HUES6 (cell line): ENCODE measurements at regions not wholly inside any gene's neighbourhood (a gene's known extent, or its start where the extent isn't known, plus 50 kb on each side); places are given as distances from the start of the nearest gene placed in this dataset.

Experiments
- H3K27ac ChIP-seq: 2 replicates; pipeline ENCODE4 v1.7.0; 2013; ENCODE audit warnings: low read depth, mild to moderate bottlenecking, low read length, inconsistent platforms
- H3K27me3 ChIP-seq: 2 replicates; pipeline ENCODE4 v1.6.1; 2013; ENCODE audit warnings: low read length; ENCODE audit not compliant: control insufficient read depth, insufficient read depth
- H3K36me3 ChIP-seq: 2 replicates; pipeline ENCODE4 v1.6.1; 2013; ENCODE audit warnings: low read length; ENCODE audit not compliant: control insufficient read depth, insufficient read depth
- H3K4me1 ChIP-seq: 2 replicates; pipeline ENCODE4 v1.6.1; 2013; ENCODE audit warnings: low read length; ENCODE audit not compliant: control insufficient read depth, insufficient read depth
- H3K4me3 ChIP-seq: 2 replicates; pipeline ENCODE4 v1.5.1; 2013; ENCODE audit warnings: low read depth, low read length
- H3K9ac ChIP-seq: one replicate; pipeline ENCODE4 v1.6.1; 2013; ENCODE audit warnings: mild to moderate bottlenecking, low read length
- H3K9me3 ChIP-seq: 2 replicates; pipeline ENCODE4 v1.6.1; 2013; ENCODE audit warnings: low read depth, low read length; ENCODE audit not compliant: control insufficient read depth, insufficient read depth

DNA sequence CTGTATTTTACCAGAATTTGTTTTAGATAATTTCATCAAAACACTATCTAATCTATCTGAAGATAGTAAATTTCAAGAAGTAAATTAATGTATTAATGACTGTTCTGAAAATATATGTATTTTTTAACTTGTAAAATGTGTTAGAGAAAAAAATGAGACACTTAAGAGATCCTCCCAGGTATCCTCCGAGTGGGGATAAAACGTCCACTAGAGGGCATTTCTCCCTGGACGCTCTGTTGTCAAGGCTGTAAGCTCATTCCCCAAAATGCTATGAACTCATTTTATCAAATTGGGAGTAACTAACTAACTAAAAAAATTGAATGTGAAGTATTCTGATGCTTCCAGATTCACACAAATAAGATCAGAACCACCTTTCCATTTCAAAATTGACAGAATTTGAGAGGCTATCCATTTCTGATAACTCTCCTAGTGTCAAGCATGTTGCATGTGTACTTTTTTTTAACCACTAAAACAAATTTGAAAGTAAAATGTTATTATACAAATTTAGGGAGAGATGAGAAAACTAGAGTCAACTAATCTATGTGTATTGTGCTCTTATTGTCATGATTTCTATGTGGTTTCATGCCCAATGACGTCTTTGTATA is 337.3 kb upstream of the HS3ST1 start:
- Histone ChIP-seq H3K36me3 (no peaks in the 10 kb centered on the region), H3K27ac (no peak overlapping the region), H3K9ac (no peak overlapping the region), H3K4me1 (no peaks in the 10 kb centered on the region), H3K4me3 (no peak overlapping the region), H3K27me3 (no peaks in the 10 kb centered on the region), H3K9me3 (no peaks in the 10 kb centered on the region)

DNA sequence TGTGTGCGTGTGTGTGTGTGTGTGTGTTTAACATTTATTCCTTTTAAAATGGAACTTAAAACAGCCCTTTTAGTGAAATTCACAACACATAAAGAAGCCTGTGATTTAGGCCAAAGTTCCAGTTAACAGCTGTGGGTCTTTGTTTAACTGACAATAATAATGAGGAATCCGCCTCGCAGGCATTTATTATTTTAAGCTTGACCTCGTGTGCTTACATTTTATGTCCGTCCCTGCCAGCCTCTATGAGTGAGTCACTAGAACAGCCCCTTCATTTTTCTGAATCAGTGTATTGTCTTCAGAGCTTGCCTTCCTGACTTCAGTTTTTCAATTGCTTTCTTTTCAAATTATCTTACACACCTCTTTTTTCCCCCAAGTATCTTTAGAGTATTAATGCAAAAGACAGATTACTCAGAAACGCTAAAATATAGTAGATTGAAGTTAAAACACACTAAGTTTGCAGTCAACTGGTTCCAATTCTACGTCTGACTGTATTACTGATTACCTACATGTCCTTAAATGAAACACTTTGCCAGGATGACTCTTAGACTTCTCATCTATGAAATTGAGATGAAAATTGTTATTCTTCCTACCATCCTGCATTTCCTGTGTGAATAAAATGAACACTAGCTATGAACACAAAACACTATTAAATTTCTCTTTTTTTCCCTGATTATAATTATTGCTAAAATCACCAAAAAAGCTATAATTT is 319.6 kb upstream of the HS3ST1 start:
- no peak overlapping the region for H3K9ac ChIP-seq
- H3K27me3 ChIP-seq: no peaks in the 10 kb centered on the region
- no peak overlapping the region for H3K4me3 ChIP-seq
- H3K9me3 ChIP-seq: peaks cover 4% of the 10 kb centered on the region; the same call in 1 of the 2 replicates
- no peaks in the 10 kb centered on the region for H3K4me1 ChIP-seq
- H3K27ac ChIP-seq: no peak overlapping the region
- no peaks in the 10 kb centered on the region for H3K36me3 ChIP-seq

DNA sequence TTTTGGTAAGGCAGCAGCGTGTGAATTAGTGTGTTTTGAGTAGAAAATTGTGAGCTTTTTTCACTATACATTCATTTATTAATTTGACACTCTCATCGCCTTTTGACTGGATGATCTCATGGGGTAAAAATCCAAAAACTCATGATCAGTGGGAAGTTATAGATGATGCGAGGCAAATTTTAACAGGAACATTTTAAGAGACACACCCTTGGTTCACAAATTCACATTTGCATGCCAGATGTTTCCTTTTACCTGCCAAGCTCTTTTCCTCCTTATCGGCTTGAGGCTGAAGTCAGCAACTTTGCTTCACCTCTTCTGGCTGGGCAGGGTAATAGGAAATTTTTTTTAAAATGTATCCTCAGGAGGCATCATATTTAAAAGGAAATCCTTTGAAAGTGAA is 318.0 kb upstream of the HS3ST1 start:
- Histone ChIP-seq H3K9ac (no peak overlapping the region), H3K36me3 (no peaks in the 10 kb centered on the region), H3K4me1 (no peaks in the 10 kb centered on the region), H3K4me3 (no peak overlapping the region), H3K27ac (no peak overlapping the region), H3K9me3 (no peaks in the 10 kb centered on the region), H3K27me3 (no peaks in the 10 kb centered on the region)

DNA sequence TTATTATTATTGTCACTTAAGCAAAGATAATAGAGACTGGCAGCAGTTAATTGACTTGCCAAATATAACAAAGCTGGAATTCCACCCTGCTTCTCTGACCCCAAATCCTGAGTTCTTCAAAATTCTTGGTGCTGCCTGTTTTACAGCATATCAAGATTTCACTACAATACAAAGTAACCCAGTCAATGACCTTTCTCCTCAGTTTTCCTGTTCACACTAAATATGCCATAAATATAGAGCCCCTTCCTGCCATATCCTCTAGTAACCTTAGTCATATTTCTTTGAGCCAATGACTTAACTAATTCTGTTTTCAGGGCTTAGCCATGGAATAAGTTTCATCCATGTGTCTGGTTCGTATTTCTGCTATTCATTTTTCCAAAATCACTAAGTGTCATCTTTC is 315.3 kb upstream of the HS3ST1 start:
- Histone ChIP-seq H3K4me1 (no peaks in the 10 kb centered on the region), H3K9me3 (no peaks in the 10 kb centered on the region), H3K27ac (no peak overlapping the region), H3K4me3 (no peak overlapping the region), H3K27me3 (no peaks in the 10 kb centered on the region), H3K36me3 (no peaks in the 10 kb centered on the region), H3K9ac (no peak overlapping the region)

DNA sequence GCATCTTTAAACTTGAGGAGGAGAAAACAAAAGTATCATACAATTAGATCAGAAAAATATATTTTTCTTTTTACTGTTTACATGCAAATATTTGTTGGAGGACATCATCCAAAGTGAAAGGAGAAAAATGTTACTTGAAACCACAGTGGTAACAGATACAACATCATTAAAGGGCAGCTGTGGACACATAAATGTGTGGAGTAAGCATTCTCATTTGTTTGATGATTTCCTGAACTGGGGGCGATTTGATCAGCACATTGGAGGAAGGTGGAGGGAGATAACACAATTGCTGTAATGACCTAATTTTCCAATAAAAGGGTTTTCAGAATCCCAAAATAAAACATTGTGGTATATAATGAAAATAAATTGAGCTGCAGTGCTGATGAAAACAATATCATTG is 314.5 kb upstream of the HS3ST1 start:
- Histone ChIP-seq H3K9ac (no peak overlapping the region), H3K27me3 (no peaks in the 10 kb centered on the region), H3K27ac (no peak overlapping the region), H3K4me3 (no peak overlapping the region), H3K9me3 (peaks cover 4% of the 10 kb centered on the region), H3K4me1 (no peaks in the 10 kb centered on the region), H3K36me3 (no peaks in the 10 kb centered on the region)

DNA sequence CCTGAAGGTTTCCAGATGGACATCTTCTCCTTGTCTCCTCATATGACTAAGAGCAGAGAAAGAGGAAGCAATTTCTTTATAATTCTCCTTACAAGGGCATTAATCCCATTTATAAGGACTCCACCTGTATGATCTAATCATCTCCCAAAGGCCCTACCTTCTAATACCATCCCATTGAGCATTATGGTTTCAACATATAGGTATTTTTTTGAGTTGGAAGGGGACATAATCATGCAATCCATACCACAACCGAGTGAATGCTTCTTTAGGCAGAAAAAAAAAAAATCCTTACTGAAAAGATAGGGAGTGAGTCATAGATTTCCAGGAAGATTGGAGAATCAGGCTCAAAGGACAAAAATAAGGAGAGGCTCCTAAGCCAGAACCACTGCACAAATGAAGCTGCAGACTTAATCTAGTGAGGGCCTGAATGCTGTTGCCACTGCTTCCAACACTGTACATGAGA is 312.5 kb upstream of the HS3ST1 start:
- peaks cover 6% of the 10 kb centered on the region for H3K9me3 ChIP-seq
- no peak overlapping the region for H3K27ac ChIP-seq
- H3K27me3 ChIP-seq: no peaks in the 10 kb centered on the region
- H3K4me1 ChIP-seq: no peaks in the 10 kb centered on the region
- H3K9ac ChIP-seq: no peak overlapping the region
- no peaks in the 10 kb centered on the region for H3K36me3 ChIP-seq
- no peak overlapping the region for H3K4me3 ChIP-seq

DNA sequence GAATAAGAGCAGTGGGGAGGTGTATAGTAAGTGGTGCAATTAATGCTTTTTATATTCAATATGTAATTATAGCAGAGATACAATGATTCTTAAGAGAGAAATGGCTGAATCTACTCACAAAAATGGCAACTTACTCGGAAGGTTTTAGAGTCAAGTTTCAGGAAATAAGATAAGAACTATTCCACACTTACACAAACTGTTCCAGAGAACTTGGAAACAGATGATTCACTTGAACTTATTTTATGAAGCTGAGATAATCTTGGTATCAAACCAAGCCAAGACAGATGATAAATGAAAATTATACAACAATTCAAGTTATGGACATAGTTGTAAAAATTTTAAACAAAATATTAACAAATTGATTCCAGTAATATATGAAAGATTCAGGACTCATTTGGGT is 311.3 kb upstream of the HS3ST1 start:
- Histone ChIP-seq H3K9me3 (peaks cover 6% of the 10 kb centered on the region), H3K4me1 (no peaks in the 10 kb centered on the region)

DNA sequence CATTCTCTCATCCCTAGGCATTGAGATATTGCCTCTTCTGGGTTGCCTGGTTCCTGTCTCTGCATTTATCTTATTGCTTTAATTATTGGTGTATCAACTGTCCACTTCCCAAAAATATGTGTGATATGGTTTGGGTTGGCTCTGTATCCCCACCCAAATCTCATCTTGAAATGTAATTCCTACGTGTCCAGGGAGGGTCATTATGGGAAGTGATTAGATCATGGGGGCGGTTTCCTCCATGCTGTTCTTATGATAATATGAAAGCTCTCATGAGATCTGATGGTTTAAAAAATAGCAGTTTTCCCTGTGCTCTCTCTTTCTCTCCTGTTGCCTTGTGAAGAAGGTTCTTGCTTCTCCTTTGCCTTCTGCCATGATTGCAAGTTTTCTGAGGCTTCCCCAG is 308.3 kb upstream of the HS3ST1 start:
- H3K27me3 ChIP-seq: no peaks in the 10 kb centered on the region
- H3K4me3 ChIP-seq: no peak overlapping the region
- no peak overlapping the region for H3K27ac ChIP-seq
- no peak overlapping the region for H3K9ac ChIP-seq
- H3K36me3 ChIP-seq: no peaks in the 10 kb centered on the region
- H3K4me1 ChIP-seq: no peaks in the 10 kb centered on the region
- peaks cover 6% of the 10 kb centered on the region for H3K9me3 ChIP-seq

More for the DNA sequence above, 311.3 kb upstream of the HS3ST1 start:
- Histone ChIP-seq H3K9ac (no peak overlapping the region), H3K27ac (no peak overlapping the region), H3K4me3 (no peak overlapping the region), H3K36me3 (no peaks in the 10 kb centered on the region), H3K27me3 (no peaks in the 10 kb centered on the region)

DNA sequence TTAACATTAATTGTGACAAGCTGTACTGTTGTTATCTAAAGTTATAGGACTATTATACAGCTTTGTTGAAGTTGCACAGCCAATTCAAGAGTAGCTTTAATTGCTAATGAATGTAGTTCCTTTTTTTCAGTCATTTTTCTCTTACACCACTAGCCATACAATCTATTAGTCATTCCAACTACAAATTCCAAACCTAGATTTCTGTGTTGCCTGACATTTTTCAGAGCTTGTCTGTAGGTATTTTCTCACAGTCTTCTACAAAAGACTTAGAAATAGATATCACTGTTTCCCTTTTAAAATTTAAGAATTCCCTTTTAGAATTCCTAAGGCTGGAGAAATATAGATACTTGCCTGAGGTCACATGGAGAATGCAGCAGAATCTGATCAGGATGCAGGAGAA is 307.0 kb upstream of the HS3ST1 start:
- no peaks in the 10 kb centered on the region for H3K36me3 ChIP-seq

DNA sequence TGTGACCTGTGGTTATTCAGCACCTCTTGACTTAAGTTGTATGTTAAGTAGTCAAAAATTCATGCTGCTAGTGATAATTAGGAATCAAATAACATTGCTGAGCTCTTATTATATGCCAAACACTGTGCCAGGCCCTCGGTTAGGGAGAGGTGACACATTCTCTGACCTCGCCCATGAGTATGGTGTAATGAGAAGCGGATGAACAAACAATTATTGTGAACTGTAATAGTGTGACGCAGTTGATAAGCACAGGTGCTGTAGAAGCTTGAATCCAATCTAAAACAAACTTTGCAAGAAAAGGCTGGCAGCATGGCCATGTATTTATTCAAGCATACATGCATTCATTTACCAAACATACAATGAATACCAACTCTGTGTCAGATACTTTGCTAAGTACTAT is 303.5 kb upstream of the HS3ST1 start:
- H3K9me3 ChIP-seq: 0 out of 2 replicates have a peak, but pooled peaks cover 2% of the 10 kb centered on the region
- no peaks in the 10 kb centered on the region for H3K27me3 ChIP-seq
- H3K9ac ChIP-seq: no peak overlapping the region
- no peaks in the 10 kb centered on the region for H3K4me1 ChIP-seq
- H3K4me3 ChIP-seq: no peak overlapping the region
- no peak overlapping the region for H3K27ac ChIP-seq
- H3K36me3 ChIP-seq: no peaks in the 10 kb centered on the region

More for the DNA sequence above, 307.0 kb upstream of the HS3ST1 start:
- H3K27me3 ChIP-seq: no peaks in the 10 kb centered on the region
- H3K27ac ChIP-seq: no peak overlapping the region
- no peak overlapping the region for H3K9ac ChIP-seq
- no peaks in the 10 kb centered on the region for H3K4me1 ChIP-seq
- H3K9me3 ChIP-seq: peaks cover 6% of the 10 kb centered on the region
- H3K4me3 ChIP-seq: no peak overlapping the region

DNA sequence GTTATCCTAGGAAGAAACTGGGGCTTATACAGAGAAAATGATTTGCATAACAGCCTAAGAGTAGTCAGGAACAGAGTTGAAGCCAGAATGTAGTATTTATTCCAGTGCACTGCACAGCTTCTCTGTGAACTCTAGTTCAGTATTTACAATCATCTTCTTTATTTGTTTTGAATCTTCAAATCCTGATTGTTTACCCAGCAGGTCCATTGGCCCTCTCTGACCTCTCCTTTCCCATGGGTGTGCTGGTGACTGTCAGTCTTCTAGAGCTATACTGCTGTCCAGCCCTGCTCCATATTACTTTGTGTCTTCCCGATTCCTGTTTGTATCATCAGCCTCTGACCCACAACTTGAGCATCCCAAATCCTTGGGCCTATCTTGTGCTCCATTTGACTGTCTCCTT is 301.9 kb upstream of the HS3ST1 start:
- Histone ChIP-seq H3K27ac (no peak overlapping the region), H3K36me3 (no peaks in the 10 kb centered on the region), H3K27me3 (no peaks in the 10 kb centered on the region), H3K9me3 (no peaks in the 10 kb centered on the region), H3K4me1 (no peaks in the 10 kb centered on the region), H3K9ac (no peak overlapping the region), H3K4me3 (no peak overlapping the region)
